ACC112 (cell line): ENCODE measurements at regions not wholly inside any gene's neighbourhood (a gene's known extent, or its start where the extent isn't known, plus 50 kb on each side); places are given as distances from the start of the nearest gene placed in this dataset.

ENCODE experiments used
- H2AFZ ChIP-seq: fragments of 200-600 bp; sonication (generic); one replicate; pipeline ENCODE4 v1.6.0; 2017; ENCODE audit warnings: antibody characterized with exemption, low read length; ENCODE audit not compliant: unreplicated experiment
- H3K27ac ChIP-seq: fragments of 200-600 bp; sonication (generic); 2 replicates; pipeline ENCODE4 v1.5.1; 2014; ENCODE audit warnings: low read depth, mild to moderate bottlenecking, antibody characterized with exemption, low read length, moderate library complexity
- H3K27me3 ChIP-seq: fragments of 200-600 bp; sonication (generic); 2 replicates; pipeline ENCODE4 v1.6.1; 2014; ENCODE audit warnings: mild to moderate bottlenecking, antibody characterized with exemption, low read length, moderate library complexity, mixed read lengths; ENCODE audit not compliant: insufficient read depth
- H3K36me3 ChIP-seq: fragments of 200-600 bp; sonication (generic); 2 replicates; pipeline ENCODE4 v1.6.1; 2016; ENCODE audit warnings: mild to moderate bottlenecking, antibody characterized with exemption, low read length, moderate library complexity, mixed read lengths; ENCODE audit not compliant: insufficient read depth
- H3K4me1 ChIP-seq: fragments of 200-600 bp; sonication (generic); one replicate; pipeline ENCODE4 v1.6.1; 2016; ENCODE audit warnings: low read length, mixed read lengths; ENCODE audit not compliant: insufficient read depth, unreplicated experiment, control insufficient read depth
- H3K4me3 ChIP-seq: fragments of 200-600 bp; sonication (generic); 2 replicates; pipeline ENCODE4 v1.5.1; 2014; ENCODE audit warnings: mild to moderate bottlenecking, low read depth, low read length
- H3K79me2 ChIP-seq: fragments of 200-600 bp; sonication (generic); one replicate; pipeline ENCODE4 v1.6.0; 2016; ENCODE audit warnings: low read length; ENCODE audit not compliant: control insufficient read depth, unreplicated experiment, insufficient read depth

GRCh38 chr6:168765752-168766151 lies 324.8 kb downstream of the SMOC2 start:
- H3K4me3 ChIP-seq, result no peak overlapping the region
- H3K4me1 ChIP-seq, result no peaks in the 10 kb centered on the region
- H3K27ac ChIP-seq, result no peak overlapping the region
- no peaks in the 10 kb centered on the region for H3K27me3 ChIP-seq
- H2AFZ ChIP-seq, result no peak overlapping the region
- no peaks in the 10 kb centered on the region for H3K36me3 ChIP-seq
- H3K79me2 ChIP-seq, result no peaks in the 10 kb centered on the region

- no peaks in the 10 kb centered on the region for H3K36me3 ChIP-seq
- peak overlapping the region; percentile 2 for H2AFZ ChIP-seq
- H3K79me2 ChIP-seq, result no peaks in the 10 kb centered on the region
- H3K4me3 ChIP-seq, result no peak overlapping the region
- peaks cover 10% of the 10 kb centered on the region for H3K4me1 ChIP-seq
- no peaks in the 10 kb centered on the region for H3K27me3 ChIP-seq
- H3K27ac ChIP-seq, result peak overlapping the region; percentile 18; the same call in 1 of the 2 replicates
These were observed 315.1 kb downstream of the SMOC2 start for GRCh38 chr6:168756009-168756634.

DNA sequence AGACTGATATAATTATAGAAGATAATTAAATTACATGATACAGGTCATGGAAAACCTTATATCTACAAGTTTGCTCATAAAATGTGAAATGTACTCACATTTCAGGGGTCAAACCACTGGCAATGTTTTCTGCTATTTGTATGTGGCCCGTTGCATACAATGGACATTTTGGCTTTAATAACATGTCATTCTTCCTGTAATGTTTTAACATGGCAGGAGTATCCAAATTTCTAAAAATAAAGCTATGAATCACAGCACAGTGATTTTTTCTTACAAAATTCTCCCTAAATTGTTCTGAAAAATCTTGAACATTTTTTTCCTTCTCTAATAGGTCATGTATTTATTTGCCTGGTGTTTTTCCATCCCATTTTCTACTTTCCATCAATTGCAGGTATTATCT lies 305.7 kb downstream of the SMOC2 start:
- no peak overlapping the region for H2AFZ ChIP-seq
- no peaks in the 10 kb centered on the region for H3K4me1 ChIP-seq
- no peaks in the 10 kb centered on the region for H3K36me3 ChIP-seq
- no peak overlapping the region for H3K4me3 ChIP-seq
- no peak overlapping the region for H3K27ac ChIP-seq
- H3K79me2 ChIP-seq, result no peaks in the 10 kb centered on the region
- H3K27me3 ChIP-seq, result no peaks in the 10 kb centered on the region

DNA sequence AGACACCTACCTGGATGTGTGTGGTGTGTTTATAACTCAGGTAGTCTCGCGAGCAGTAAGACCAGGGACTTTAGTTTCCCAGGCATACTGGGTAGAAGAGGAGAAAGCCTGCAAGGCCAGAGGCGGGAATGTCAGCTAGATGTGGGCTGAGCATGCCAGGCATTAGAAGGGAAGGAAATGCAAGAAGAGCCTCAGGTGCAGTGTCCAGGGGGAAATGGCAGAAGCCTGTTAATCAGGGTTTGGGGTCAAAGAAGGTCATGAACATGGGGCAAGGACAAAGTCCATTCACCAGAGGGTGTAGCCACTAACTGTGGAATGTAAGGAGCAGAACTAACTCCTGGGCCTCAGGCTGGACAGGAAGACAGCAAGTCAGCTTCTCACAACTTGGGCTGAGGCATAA lies 305.0 kb downstream of the SMOC2 start:
- no peaks in the 10 kb centered on the region for H3K4me1 ChIP-seq
- no peaks in the 10 kb centered on the region for H3K27me3 ChIP-seq
- no peak overlapping the region for H3K4me3 ChIP-seq
- H3K79me2 ChIP-seq, result no peaks in the 10 kb centered on the region
- no peaks in the 10 kb centered on the region for H3K36me3 ChIP-seq
- no peak overlapping the region for H3K27ac ChIP-seq
- H2AFZ ChIP-seq, result no peak overlapping the region

DNA sequence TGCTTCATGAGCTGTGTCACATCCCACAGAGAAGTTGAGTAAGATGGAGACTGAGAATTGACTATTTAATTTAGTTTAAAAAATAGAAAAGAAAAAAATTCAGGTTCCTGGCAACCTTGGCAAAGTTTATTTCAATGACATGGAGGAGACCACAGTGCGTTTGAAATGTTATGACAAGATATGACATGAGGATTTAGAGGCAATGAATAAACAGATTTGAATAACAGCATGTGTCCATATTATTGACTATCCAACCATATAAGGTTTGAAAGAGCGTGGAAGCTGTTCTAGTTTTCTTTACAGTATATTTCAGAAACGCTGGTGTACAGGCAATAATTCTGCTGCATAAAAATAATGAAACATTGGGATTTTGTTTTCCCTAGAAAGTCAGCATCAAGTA lies 303.9 kb downstream of the SMOC2 start:
- Histone ChIP-seq H3K27ac (no peak overlapping the region), H3K79me2 (no peaks in the 10 kb centered on the region), H3K4me3 (no peak overlapping the region), H3K4me1 (no peaks in the 10 kb centered on the region), H3K27me3 (no peaks in the 10 kb centered on the region), H2AFZ (no peak overlapping the region), H3K36me3 (no peaks in the 10 kb centered on the region)

- H3K27ac ChIP-seq, result no peak overlapping the region
- no peak overlapping the region for H2AFZ ChIP-seq
- H3K36me3 ChIP-seq, result no peaks in the 10 kb centered on the region
- no peaks in the 10 kb centered on the region for H3K4me1 ChIP-seq
- H3K4me3 ChIP-seq, result no peak overlapping the region
- no peaks in the 10 kb centered on the region for H3K79me2 ChIP-seq
- no peaks in the 10 kb centered on the region for H3K27me3 ChIP-seq
These were observed 301.2 kb downstream of the SMOC2 start for GRCh38 chr6:168741942-168742782.

- Histone ChIP-seq H2AFZ (no peak overlapping the region), H3K4me1 (no peaks in the 10 kb centered on the region), H3K79me2 (no peaks in the 10 kb centered on the region), H3K27ac (no peak overlapping the region), H3K36me3 (no peaks in the 10 kb centered on the region), H3K4me3 (no peak overlapping the region), H3K27me3 (no peaks in the 10 kb centered on the region)
These were observed 300.3 kb downstream of the SMOC2 start for GRCh38 chr6:168741305-168741704.

GRCh38 chr6:168739381-168739780 lies 298.4 kb downstream of the SMOC2 start:
- no peak overlapping the region for H3K27ac ChIP-seq
- no peaks in the 10 kb centered on the region for H3K36me3 ChIP-seq
- H3K27me3 ChIP-seq, result no peaks in the 10 kb centered on the region
- no peak overlapping the region for H3K4me3 ChIP-seq
- no peak overlapping the region for H2AFZ ChIP-seq
- no peaks in the 10 kb centered on the region for H3K4me1 ChIP-seq
- no peaks in the 10 kb centered on the region for H3K79me2 ChIP-seq

- Histone ChIP-seq H3K79me2 (no peaks in the 10 kb centered on the region), H3K27me3 (no peaks in the 10 kb centered on the region), H2AFZ (no peak overlapping the region), H3K27ac (no peak overlapping the region), H3K36me3 (no peaks in the 10 kb centered on the region), H3K4me3 (no peak overlapping the region), H3K4me1 (no peaks in the 10 kb centered on the region)
These were observed 296.5 kb downstream of the SMOC2 start for GRCh38 chr6:168737481-168737880.

- H3K36me3 ChIP-seq, result no peaks in the 10 kb centered on the region
- no peaks in the 10 kb centered on the region for H3K79me2 ChIP-seq
- H3K27ac ChIP-seq, result no peak overlapping the region
- H3K4me1 ChIP-seq, result no peaks in the 10 kb centered on the region
- no peak overlapping the region for H2AFZ ChIP-seq
- no peaks in the 10 kb centered on the region for H3K27me3 ChIP-seq
- H3K4me3 ChIP-seq, result no peak overlapping the region
These were observed 296.0 kb downstream of the SMOC2 start for GRCh38 chr6:168737014-168737413.

- Histone ChIP-seq H3K4me1 (no peaks in the 10 kb centered on the region), H3K4me3 (no peak overlapping the region), H3K36me3 (no peaks in the 10 kb centered on the region), H3K79me2 (no peaks in the 10 kb centered on the region), H2AFZ (no peak overlapping the region), H3K27ac (no peak overlapping the region), H3K27me3 (no peaks in the 10 kb centered on the region)
These were observed 295.1 kb downstream of the SMOC2 start for GRCh38 chr6:168736039-168736438.
